ENCODE measurements at regions not wholly inside any gene's neighbourhood (a gene's known extent, or its start where the extent isn't known, plus 50 kb on each side); places are given as distances from the start of the nearest gene placed in this dataset.
A peak's percentile ranks its signal among the peaks of the same experiment; 100 is the strongest.
"Not testable (repeated sequence)": the region's sequence is repeated elsewhere in the genome, so short reads cannot be mapped to it uniquely, and the experiment has no call there.

DNA sequence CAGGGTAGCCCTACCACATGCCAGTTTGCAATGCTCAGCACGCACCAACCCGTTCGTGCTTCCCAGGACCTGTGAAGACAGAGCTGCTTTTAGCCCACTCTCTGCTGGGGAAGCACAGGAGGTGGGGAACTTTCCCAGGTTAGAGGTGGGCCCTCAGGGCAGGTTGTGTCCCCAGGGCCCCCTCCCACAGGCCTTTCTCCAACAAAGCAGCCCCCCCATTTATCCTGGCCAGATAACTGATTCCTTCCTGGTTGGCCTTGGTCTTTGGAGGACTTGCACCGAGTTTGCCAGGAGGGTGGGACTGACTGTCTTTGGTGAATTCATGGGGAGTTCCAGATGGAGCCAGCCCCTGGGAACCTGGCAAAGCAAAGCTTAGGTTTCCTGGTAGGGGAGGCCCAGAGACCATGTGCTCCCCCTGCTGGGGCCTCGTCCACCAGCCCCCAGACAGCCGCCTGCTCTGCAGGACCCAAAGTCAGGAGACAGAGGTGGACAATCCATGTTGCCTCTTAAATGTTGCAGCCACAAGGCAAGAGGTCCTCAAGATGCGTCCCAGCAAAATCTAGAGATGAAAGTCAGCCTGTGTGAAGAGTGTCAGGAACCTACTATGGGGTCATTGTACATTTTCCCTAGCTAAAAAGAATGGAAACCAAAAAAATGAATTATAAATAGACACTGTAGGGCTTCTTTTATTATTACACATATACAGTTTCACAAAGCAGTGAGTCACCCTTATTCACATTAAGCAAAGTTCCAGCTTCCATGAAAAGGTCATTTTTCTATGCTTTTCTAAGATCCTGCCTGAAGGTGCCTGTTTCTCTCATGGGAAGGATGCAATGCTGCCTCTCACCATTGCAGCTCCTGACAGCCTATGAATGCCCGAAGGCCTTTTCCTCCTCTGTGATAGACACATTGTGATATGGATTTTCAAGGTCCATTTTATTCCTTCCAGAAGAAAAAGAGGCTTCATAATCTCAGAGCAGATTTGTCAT is 497.8 kb downstream of the PREX1 start:
- DNase-seq (ENCODE audit: low spot score), result peak; percentile 22

DNA sequence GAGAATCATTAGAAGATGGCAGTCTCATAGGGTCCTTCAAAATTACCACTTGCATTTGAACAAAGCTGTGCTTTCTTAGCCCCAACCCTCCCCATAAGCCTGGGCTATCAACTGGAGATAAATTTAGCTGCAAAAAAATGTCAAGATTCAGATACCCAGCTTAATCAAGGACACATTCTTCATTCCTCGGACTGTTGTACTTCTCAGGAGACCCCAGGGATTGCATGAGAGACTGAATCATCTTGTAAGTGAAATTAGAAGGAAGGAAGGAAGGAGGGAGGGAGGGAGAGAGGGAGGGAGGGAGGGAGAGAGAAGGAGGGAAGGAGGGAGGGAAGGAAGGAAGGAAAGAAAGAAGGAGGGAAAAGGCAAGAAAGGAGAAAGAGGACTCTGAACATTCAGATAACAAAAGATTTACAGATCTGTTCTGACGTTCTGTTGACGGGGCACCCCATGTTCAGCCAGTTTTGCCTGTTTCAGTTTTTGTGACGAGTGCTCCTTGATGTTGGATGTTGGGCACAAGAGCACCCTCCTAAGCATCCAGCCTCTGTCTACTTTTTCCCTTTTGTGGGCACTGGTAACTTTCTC is 498.7 kb downstream of the PREX1 start:
- no peak for DNase-seq (ENCODE audit: low spot score)

DNA sequence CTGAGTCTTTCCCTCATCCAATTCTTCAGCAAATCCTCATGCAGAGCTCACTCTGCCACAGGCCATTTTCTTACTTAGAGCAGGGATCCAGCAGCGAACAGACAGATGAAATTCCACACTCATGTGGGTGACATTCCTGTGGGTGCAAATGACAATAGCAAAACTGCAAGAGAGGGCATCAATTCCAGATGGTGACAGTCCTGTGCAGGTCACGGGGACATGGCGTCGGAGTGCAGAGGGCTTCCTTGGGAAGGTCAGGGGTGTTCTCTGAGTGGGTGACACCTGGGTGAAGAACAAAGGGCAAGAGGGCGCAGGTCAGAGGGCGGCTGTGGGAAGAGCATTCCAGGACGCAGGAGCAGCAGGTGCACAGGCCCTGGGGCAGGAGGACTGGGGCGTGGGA is 500.0 kb downstream of the PREX1 start:
- not testable (repeated sequence) for DNase-seq (ENCODE audit: low spot score)

DNA sequence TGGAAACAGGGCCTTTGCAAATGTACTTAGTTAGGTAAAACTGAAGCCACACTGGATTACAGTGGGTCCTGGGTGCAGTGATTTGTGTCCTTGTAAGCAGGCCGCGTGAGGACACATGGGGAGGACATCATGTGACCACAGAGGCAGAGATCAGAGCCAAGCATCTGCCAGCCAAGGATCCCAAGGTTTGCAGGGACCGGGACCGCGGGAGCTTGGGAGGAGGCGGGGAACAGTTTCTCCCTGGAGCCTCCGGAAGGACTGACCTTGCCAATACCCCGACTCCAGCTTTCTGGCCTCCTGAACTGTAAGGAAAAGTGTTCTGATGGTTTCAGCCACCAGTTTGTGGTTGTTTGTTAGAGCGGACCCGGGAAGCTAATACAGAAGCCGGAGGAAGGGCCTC is 500.9 kb downstream of the PREX1 start:
- DNase-seq (ENCODE audit: low spot score), result no peak

DNA sequence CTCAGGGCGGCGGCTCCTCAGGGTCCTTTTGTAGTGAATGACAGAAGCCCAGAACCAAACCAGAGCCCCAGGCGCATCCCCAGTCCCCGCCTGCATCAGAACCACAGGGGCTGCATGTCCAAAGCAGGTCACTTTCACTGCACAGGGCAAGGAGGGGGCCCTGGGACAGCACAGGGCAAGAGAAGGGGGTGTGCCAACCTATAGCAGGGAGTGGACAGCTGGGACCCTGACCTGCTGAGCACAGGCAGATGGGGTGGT is 501.4 kb downstream of the PREX1 start:
- no peak for DNase-seq (ENCODE audit: low spot score)

DNA sequence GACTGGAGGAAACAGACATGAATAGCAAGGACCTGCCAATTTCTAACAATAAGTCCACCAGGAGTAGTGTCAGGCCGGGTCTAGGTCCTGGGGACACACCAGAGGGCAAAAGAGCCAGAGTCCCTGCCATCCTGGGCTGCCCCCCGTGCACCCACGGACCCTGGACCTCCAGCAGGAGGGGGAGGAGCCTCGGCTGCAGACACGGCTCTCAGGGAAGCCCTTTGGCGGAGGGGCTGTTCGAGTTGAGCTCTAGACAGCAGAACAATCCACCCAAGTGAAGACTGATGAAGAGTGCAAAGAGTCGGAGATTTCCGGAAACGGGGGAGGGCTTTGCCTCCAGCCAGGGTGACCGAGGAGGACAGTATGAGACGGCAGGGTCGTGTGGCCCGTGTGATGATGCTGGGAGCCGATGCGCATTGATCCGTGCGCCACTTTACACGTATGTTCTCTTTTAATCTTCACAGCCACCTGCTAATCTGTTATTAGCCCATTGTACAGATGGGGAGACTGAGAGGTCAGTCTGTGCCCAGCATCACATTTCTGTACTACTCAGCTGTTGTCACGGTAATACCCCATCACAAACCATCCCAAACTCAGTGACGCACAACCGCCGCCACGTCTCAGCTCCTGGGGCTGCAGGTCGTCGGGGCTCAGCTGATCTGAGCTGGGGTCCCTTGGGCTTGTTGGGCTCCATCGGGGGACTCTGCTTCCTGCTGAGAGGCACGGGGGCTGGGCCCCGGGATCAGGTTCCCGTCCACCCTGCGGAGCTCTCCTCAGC is 502.0 kb downstream of the PREX1 start:
- no peak for DNase-seq (ENCODE audit: low spot score)

DNA sequence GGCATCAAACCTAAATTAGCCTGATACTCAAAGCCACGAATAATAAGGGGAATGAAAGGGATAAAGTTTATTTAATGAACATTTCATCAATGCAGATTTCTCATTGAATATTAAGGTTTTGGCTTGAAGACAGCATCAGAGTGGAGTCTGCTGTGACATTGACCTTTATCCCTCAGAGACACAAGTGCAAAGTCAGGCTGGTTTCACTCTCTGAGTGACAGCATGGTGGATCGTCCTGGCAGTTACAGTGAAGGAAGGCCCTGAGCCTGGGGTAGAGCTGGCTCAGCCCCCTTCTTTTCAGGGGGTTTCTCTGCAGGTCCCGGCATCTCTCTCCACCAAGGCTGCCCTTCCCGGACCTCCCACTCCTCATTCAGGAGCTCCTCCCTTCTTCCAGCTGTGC is 503.1 kb downstream of the PREX1 start:
- no peak for DNase-seq (ENCODE audit: low spot score)

DNA sequence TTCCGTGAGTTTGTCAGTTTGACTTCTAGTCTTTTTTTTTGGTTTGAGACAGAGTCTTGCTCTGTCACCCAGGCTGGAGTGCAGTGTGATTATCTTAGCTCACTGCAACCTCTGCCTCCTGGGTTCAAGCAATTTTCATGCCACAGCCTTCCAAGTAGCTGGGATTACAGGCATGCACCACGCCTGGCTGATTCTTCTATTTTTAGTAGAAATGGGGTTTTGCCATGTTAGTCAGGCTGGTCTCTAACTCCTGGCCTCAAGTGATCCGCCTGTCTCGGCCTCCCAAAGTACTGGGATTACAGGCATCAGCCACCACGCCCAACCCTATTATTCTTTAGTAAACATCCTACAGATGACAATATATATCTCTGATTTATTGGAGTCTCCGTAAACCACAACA is 506.5 kb downstream of the PREX1 start:
- DNase-seq (ENCODE audit: low spot score), result no peak

DNA sequence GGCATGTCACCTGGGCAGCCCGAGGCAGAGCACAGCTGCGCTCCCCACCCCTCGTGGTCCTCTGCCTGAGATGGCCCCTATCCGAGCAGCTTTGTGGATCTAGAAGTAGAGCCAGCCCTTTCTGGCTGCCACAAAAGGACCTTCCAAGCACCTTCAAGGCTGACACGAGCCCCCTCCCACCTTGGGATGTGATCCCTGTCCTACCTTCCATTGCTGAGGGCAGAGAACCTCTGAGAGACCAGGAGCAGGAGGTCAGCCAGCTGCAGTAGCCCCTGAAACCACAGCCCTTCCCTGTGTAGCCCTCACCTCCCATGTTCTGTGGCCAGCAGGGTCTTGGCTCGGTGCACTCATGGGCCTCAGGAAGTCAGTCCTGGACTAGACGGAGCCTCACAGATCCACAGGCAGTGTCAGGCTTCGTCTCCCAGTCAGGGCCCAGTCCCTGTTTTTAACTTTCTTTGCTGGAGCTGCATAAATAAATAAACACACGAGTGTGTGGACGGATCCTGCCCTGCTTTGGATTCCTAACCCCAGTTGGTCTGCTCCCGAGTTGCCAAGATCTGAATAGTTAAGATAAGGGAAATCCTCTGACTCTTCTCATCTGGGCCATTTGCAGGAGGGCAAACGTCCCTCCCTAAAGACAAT is 507.7 kb downstream of the PREX1 start:
- no peak for DNase-seq (ENCODE audit: low spot score)

DNA sequence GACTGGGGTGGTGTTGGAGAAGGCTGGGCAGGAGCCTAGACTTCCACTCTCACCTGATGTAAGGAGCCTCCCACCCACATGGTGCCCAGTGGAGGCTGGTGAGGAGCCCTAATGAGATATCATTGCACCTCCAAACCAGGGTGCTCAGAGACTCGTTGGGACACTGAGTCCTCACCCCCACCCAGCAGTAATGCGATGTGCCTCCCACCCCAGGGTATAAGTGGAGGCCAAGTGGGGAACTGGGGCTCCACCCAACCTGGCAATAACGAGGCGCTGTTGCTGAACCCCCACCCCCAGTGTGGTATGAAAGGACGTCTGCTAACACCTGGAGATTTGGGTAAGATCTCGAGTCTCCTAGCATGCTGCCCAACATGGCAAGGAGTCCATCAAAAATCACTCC is 510.2 kb downstream of the PREX1 start:
- DNase-seq (ENCODE audit: low spot score), result no peak

DNA sequence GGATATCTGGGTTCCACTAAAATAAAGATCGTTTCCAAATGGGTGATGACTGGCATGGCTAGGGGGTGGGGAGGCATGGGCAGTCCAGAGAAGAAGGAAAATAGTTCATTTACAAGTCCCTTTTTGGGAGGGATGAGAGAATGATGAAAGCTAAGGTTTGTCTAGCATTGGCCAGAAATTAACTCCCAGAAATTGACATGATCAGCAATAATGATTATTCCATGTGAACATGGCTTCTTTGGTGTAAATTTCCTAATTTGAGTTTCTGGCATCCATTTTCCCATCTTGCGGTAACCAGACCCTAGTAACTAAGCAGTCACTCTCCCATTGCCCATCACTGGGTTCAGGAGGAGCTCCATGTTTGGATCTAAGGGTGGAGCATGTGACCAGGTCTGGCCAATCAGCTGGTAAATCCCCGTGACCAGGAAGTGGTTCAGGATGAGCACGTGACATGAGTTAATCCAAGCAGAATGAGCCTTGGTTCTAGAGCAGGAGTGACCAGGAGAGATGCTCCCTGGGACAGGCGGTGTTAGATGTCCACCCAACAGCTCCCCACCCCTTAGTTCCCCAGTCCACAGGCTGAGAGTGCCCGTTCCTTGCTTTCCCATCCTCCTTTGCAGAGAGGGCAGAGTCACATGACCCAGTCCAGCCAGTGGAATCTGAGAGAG is 512.7 kb downstream of the PREX1 start:
- peak; percentile 46 for DNase-seq (ENCODE audit: low spot score)

DNA sequence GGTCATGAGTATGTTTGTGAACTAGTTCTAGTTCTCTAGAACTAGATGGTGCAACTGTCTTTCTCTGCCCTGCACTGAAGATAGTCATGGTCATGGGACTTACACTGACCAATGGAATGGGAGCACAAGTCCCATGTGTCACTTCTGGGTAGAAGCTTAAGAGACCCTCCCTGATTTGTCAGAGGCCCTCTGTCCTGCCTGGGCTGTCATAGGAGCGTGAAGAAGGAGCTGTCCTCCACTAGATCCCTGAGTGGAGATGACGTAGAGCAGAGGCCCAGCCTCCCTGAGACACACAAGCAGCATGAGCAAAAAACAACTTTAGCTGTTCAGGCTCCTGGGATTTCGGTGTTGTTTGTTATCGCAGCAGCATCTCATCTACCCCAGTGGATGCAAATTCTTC is 514.5 kb downstream of the PREX1 start:
- no peak for DNase-seq (ENCODE audit: low spot score)

DNA sequence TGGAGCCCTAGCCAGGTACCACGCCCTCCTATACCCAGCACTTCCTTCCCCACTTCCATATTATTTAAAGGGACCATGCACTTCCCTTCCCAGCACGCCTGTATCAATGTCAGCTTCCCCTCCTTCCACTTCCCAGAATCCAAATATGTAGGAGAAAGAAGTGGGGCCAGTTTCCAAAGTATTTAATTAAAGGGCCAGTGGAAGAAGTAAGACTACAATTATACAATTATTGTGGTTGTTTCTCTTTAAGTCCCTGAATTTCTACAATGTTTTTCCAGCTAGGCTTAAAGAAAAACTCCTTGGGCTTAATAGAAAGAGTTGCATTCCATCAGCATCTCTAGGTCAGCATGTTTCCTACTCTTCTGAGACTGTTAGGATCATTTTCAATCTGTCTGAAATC is 515.8 kb downstream of the PREX1 start:
- no peak for DNase-seq (ENCODE audit: low spot score)

DNA sequence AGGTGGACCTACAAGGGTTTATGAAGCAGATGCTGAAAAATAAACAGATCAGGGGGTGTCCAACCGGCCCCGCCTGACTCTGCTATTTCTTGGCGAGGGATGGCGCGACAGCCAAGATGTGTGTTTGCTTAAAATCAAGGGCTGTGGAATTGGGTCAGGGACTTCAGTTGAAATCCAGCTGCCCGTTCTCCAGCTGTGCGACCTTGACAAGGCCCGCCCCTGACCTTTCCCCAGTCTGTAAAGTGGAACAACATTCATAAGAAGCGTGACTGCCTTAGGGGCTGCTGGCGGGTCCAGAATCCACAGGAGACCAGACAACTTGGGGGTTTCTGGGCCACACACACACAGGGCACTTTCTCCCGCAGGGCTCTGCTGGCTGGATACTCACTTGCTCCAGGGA is 517.5 kb downstream of the PREX1 start:
- DNase-seq (ENCODE audit: low spot score), result no peak

DNA sequence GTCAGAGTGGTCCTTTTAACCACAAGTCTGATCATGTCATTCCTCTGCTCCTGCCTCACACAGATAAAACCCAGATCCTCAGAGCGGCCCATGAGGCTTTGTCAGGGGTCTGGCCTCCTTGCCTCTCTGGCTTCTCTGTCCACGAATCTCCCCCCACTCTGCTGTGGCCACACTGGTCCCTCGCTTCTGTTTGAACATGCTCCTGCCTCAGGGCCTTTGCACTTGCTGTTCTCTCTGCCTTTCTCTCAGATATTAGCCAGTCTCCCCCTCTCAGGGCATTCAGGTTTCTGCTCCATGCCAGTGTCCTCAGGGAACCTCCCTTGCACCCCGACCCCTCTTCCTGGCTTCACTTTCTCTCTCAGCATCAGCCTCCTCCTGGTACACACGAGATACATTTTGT is 518.5 kb downstream of the PREX1 start:
- no peak for DNase-seq (ENCODE audit: low spot score)

DNA sequence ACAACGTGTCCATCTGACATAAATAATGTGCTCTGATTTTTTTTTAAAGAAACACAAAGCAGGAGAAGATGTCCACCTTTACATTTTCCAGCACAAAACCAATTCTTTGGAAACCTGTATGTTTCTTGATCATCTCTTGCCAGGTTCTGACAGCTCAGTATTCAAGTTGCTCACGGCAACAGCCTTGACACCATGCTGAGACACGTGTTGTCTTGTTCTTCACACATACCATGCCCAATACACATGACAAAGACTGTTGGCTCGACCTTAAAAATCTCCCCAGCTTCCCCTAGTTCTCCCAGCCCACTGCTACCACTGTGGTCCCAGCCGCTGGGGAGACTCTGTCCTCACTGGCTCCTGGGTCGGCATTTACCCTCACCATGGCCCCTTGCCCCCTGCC is 518.9 kb downstream of the PREX1 start:
- no peak for DNase-seq (ENCODE audit: low spot score)

DNA sequence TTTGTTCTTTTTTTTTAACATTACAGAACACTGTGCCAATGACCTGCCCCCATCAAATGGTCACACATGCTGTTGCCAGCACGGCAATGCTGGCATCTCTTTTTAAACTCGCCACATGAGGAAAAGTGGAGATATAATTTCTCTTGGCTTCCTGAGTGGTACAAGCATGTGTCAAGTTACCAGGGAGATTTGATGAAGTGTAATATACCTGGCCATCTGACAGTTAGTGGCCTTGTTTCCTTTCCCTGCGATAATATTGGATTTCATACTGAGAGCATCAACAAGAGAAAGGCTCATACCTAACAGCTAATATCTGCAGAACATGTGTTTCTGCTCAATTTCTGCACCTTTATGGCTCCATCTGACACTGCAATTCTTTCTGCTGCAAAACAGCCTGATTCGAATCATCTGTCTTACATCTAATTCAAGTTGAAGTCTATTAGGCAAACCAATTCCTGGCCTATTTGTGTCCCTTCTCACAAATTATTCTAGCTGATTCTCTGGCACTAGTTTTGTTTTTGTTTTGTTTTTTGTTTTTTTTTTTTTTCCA is 519.5 kb downstream of the PREX1 start:
- DNase-seq (ENCODE audit: low spot score), result no peak

DNA sequence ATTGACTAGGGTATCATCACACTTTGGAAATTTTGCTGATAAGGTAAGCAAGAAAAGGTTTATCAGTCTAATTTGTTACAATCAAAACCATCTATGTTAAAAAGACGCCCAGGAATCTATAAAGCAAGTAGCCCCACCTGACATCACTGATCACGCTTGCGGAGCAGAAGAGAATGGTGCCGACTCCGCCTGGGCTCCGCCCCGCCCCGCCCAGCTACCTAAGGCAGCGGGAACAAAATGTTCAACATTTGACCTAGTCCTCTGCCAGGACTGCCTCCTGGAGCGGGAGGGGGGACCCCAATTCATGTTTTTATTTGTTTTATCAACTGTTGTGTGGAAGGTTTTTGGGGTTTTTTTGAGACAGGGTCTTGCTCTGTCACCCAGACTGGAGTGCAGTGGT is 520.5 kb downstream of the PREX1 start:
- DNase-seq (ENCODE audit: low spot score), result no peak

DNA sequence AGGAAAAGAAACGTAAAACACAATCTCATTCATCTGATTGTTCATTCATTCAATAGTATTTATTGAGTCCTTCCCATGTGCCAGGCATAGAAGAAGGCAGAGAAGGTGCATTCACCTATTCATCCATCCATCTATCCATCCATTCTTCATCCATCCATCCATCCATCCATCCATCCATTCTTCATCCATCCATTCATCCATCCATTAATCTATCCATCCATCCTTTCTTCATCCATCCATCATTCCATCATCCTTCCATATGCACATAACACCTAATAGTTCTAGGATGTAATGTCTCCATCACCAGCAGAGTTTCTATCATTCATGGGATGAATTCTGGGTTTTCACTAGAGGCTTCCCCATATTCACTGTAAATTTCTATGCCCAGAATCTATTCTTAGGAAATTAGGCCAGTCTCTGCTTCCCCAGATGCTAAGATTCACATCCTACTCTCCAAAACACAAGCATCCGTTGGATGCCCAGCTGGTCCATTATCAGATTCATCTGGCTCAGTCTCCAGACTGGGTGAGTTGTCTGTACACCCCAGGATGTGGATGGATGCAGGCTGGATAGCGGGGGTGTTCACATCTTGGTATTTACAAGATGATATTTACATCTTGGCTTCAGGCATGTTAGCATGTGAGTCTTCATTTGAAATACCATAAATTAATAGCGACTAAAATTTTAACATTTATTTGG is 517.7 kb upstream of the SULF2 start:
- DNase-seq (ENCODE audit: low spot score), result no peak

DNA sequence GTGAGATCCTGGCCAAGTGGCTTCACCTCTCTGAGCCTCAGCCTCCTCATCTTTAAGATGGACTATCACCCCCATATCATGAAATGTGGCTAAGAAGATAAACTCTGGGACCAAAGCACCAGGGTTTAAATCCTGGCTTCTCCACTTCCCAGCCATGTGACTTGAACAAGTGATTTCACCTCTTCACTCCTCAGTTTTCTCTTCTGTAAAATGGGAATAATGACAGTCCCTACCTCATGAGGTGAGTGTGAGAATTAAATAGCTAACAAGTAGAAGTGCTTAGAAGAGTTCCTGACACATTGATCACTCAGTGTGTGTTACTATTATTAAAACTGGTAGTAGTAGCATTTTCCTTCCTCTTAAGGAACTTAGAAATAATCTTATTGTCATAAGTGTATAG is 516.9 kb upstream of the SULF2 start:
- no peak for DNase-seq (ENCODE audit: low spot score)

DNA sequence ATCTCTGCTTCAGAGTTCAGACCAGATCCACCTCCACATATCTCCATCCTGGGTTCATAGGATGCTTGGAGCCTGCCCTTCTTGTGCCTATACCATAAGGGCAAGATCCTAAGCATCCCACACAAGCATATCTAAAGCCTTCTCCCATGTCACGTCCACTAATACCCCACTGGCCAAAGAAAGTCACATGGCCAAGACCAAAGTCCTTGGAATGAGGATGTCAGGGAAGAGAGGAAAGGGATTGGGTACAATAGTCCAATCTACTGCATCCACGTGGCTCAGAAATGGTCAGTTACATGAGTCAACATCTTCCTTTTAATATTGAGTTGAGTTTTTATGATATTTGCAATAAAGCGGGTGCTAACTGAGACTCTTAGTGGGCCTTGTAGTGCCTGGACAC is 515.9 kb upstream of the SULF2 start:
- no peak for DNase-seq (ENCODE audit: low spot score)

Data from NAMALWA (cell line).